ENCODE measurements at regions not wholly inside any gene's neighbourhood (a gene's known extent, or its start where the extent isn't known, plus 50 kb on each side); places are given as distances from the start of the nearest gene placed in this dataset.

DNA sequence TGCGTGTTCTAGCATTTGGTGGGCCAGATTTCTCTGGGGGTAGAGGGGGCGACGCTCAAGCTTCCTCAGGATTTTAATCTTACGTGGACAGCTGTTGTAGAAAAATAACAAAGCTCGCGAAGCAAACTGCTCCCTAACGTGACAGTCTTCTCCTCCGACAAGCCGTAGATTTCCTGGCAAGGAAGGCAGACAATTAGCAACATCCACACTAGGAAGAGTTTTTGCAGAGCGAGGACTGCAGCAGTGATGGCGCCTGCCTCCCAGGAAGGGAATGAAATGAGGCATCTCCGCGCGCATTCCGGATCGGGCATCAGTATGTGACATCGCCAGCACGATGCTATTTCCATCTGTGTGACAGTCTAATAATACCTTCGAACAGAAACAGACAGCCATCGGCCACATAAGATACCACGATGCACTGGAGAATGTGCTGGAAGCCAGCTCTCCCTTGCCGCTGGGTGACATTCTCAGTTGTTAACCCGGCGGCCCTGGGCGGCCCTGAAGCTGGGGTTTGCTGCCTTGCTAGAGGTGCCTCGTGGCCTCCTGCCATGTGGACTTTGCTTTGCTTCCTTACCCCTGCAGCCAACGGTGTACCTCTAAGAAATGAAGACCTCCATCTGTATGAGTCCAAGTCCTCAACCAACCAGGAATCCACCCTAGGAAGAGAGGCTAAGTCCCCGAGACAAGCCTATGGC, 101.8 kb upstream of the AGAP1 start:
- ChIA-PET POLR2A (no interaction called here), CTCF (no interaction called here)
- no peak for ATAC-seq (ENCODE audit: low read depth)
- H3K27me3 Mint-ChIP-seq: peaks cover 6% of the 10 kb centered on the region
- H3K4me1 Mint-ChIP-seq: no peaks in the 10 kb centered on the region
- no peak for DNase-seq
- no peaks in the 10 kb centered on the region for H3K36me3 Mint-ChIP-seq (ENCODE audit: low read depth)
- peaks cover 9% of the 10 kb centered on the region for H3K9me3 Mint-ChIP-seq
- intact Hi-C loops (cut with micrococcal nuclease): no loop called here
- TF ChIP-seq, protein P1, sequence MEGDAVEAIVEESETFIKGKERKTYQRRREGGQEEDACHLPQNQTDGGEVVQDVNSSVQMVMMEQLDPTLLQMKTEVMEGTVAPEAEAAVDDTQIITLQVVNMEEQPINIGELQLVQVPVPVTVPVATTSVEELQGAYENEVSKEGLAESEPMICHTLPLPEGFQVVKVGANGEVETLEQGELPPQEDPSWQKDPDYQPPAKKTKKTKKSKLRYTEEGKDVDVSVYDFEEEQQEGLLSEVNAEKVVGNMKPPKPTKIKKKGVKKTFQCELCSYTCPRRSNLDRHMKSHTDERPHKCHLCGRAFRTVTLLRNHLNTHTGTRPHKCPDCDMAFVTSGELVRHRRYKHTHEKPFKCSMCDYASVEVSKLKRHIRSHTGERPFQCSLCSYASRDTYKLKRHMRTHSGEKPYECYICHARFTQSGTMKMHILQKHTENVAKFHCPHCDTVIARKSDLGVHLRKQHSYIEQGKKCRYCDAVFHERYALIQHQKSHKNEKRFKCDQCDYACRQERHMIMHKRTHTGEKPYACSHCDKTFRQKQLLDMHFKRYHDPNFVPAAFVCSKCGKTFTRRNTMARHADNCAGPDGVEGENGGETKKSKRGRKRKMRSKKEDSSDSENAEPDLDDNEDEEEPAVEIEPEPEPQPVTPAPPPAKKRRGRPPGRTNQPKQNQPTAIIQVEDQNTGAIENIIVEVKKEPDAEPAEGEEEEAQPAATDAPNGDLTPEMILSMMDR (IDR thresholded peaks at IDR 0.05): no peak
- H3K4me3 Mint-ChIP-seq: no peak overlapping the region
- no peak overlapping the region for H3K27ac Mint-ChIP-seq

DNA sequence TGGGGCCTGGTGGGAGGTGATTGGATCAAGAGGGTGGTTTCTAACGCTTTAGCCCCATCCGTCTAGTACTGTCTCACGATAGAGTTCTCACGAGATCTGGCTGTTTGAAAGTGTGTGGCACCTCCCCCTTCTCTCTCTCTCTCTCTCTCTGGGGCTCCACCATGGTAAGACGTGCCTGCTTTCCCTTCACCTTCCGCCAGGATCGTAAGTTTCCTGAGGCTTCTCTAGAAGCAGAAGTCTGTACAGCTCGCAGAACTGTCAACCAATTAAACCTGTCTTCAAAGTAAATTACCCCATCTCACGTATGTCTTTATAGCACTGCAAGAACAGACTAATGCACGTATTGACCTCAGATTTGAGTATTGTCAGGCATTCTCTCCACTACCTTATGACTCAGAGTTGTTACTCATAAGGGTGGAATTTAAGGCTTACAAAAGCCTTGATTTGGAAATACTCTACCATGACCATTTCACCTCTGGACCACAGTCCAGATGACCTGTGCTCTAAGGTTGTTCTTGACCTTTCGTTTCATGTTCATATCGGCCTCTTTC, 99.5 kb upstream of the AGAP1 start:
- ChIA-PET POLR2A (no interaction called here), CTCF (no interaction called here)
- intact Hi-C loops (cut with micrococcal nuclease): no loop called here
- TF ChIP-seq, protein P1 (IDR thresholded peaks at IDR 0.05): no peak
- no peak overlapping the region for H3K27ac Mint-ChIP-seq
- H3K9me3 Mint-ChIP-seq: peaks cover 9% of the 10 kb centered on the region
- no peak overlapping the region for H3K4me3 Mint-ChIP-seq
- H3K36me3 Mint-ChIP-seq (ENCODE audit: low read depth): no peaks in the 10 kb centered on the region
- peaks cover 4% of the 10 kb centered on the region for H3K27me3 Mint-ChIP-seq
- DNase-seq (no peak), ATAC-seq (ENCODE audit: low read depth) (no peak)
- H3K4me1 Mint-ChIP-seq: no peaks in the 10 kb centered on the region

DNA sequence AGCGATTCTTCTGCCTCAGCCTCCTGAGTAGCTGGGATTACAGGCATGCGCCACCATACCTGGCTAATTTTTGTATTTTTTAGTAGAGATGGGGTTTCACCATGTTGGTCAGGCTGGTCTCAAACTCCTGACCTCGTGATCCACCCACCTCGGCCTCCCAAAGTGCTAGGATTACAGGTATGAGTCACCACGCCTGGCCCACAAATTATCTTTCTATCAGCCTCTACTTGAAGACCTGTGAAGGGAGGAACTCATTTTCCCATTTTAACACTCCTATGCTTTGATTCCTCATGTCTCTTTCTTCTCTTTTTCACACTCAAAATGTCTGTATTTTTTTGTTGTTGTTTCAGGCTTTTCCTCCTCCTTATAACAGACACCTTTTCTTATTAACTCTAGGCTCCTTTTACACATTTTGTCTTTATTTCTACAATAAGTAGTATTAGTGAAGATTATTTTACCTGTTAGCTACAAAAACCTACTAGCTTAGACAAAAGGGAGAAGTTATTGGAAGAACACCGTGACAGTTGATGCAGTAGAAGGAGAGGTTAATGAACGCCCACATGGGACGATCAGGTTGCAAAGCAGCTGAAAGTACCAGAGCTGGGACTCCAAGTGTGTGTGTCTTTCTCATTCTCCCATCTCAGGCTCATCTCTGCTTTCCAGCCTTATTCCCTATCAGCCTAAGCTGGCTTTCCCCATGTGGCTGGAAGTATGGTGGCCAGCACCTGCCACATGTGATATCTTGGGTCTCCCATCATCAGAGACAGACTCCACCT, 97.6 kb upstream of the AGAP1 start:
- peaks cover 4% of the 10 kb centered on the region for H3K27me3 Mint-ChIP-seq

DNA sequence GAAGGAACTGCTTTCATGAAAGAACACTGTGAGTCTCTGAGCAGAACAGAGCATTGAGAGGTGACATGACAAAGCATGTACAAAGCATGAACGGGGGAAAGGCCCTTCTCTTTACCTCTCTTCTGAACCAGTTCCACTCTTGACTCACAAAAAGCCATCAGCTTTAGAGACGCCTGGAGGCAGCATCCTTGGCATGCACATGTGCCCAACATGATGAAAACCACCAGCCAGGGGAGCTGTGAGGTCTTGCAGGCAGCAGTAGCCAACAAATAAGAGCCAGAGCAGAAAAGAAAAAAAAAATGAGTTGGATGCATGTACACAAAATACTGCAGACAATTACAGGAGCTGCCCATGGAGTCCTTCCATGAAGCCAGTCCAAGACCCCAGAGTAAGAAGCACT, 95.5 kb upstream of the AGAP1 start:
- Mint-ChIP-seq H3K4me1 (no peaks in the 10 kb centered on the region), H3K36me3 (ENCODE audit: low read depth) (no peaks in the 10 kb centered on the region), H3K27me3 (peaks cover 5% of the 10 kb centered on the region), H3K27ac (no peak overlapping the region), H3K4me3 (no peak overlapping the region), H3K9me3 (no peaks in the 10 kb centered on the region)
- ChIA-PET POLR2A (no interaction called here), CTCF (no interaction called here)
- intact Hi-C loops (cut with micrococcal nuclease): no loop called here
- no peak for ATAC-seq (ENCODE audit: low read depth)
- DNase-seq: no peak
- TF ChIP-seq, protein P1 (IDR thresholded peaks at IDR 0.05): no peak

More for the DNA sequence above, 97.6 kb upstream of the AGAP1 start:
- ChIA-PET CTCF (no interaction called here), POLR2A (no interaction called here)
- Mint-ChIP-seq H3K27ac (no peak overlapping the region), H3K36me3 (ENCODE audit: low read depth) (no peaks in the 10 kb centered on the region), H3K4me1 (no peaks in the 10 kb centered on the region), H3K4me3 (no peak overlapping the region), H3K9me3 (peaks cover 4% of the 10 kb centered on the region)
- intact Hi-C loops (cut with micrococcal nuclease): no loop called here
- TF ChIP-seq, protein P1 (IDR thresholded peaks at IDR 0.05): no peak
- no peak for ATAC-seq (ENCODE audit: low read depth)
- DNase-seq: no peak

DNA sequence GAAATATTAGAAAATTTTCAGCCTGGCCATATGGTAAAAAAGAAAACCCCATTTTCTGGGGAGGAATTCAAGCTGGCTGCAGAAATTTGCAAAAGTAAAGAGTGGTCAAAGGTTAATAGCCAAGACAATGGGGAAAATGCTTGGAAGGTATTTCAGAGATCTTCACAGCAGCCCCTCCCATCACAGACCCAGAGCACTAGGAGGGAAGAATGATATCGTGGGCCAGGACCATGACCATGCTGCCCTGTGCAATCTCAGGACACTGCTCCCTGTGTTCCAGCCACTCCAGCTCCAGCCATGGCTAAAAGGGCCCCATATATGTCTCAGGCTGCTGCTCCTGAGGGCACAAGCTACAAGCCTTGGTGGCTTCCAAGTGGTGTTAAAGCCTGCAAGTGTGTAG, 93.9 kb upstream of the AGAP1 start:
- ChIA-PET POLR2A (no interaction called here), CTCF (no interaction called here)
- H3K4me3 Mint-ChIP-seq: no peak overlapping the region
- TF ChIP-seq, protein P1 (IDR thresholded peaks at IDR 0.05): no peak
- H3K27ac Mint-ChIP-seq: no peak overlapping the region
- intact Hi-C loops (cut with micrococcal nuclease): no loop called here
- H3K4me1 Mint-ChIP-seq: no peaks in the 10 kb centered on the region
- H3K27me3 Mint-ChIP-seq: peaks cover 4% of the 10 kb centered on the region
- no peaks in the 10 kb centered on the region for H3K9me3 Mint-ChIP-seq
- ATAC-seq (ENCODE audit: low read depth) (no peak), DNase-seq (no peak)
- H3K36me3 Mint-ChIP-seq (ENCODE audit: low read depth): no peaks in the 10 kb centered on the region
